Activated CD4-positive, alpha-beta T cell treated with anti-CD3 and anti-CD28 coated beads, Interleukin-2, Interleukin-4, amounts not matched to agents 100 ng/mL and 50 ng/mL, durations not matched to agents 16 hours and 8 hours (primary cell): ENCODE measurements at regions not wholly inside any gene's neighbourhood (a gene's known extent, or its start where the extent isn't known, plus 50 kb on each side); places are given as distances from the start of the nearest gene placed in this dataset.

Experiments
- DNase-seq: peaks from one replicate; pipeline ENCODE4 v3.0.0-alpha.2; 2020; ENCODE audit warnings: low spot score

DNA sequence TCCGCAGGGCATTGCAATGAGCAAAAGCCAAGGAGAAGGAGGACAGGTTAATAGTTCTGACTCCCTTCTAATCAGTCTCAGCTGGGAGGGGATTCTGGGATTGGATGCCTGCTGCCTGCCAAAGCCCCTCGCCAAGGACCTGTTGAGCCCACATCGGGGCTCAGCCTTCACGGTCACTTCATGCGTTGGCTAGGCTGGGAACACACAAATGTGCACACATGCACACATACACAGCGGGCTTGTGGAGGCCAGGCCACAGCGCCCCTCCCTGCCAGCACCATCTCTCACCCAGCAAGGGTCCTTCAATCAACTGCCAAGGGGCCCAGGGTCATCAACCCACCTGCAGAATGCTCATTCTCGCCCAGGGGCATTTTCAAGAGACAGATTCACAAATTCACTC is 113.9 kb downstream of the C5orf15 start:
- DNase-seq = no peak

DNA sequence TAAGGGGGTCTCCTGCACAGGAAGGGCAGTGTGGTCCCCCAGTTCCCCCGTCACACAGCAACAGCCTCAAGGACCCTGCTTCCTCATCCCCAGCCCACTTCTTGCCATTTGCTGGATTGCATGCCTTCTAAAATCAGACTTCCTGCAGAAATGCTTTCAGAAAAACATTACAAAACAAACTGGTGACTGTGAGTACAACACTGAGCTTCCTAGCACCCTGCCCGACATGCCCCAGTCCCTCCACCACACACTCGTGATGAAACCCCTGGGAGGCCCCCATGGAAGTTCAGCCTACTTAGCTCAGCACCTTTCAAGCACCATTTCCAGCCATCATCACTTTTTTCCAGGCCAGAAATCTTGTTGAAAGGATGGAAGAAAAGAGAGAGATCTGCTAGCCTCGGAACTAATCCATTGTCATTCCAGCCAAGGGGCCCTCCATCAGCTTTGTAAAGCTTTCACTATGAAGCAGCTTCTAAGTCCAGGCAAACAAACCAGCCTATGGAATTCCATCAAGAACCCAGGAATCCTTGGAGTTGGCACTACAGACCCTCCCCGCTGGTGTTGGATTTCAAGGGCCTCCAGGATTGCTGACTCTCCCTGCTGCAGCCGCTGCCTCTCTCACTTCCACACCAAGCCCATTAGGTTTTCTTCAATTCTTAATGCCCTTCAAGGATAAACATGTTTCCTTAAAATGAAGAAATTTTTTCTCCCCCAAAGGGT is 114.6 kb downstream of the C5orf15 start:
- DNase-seq = no peak

DNA sequence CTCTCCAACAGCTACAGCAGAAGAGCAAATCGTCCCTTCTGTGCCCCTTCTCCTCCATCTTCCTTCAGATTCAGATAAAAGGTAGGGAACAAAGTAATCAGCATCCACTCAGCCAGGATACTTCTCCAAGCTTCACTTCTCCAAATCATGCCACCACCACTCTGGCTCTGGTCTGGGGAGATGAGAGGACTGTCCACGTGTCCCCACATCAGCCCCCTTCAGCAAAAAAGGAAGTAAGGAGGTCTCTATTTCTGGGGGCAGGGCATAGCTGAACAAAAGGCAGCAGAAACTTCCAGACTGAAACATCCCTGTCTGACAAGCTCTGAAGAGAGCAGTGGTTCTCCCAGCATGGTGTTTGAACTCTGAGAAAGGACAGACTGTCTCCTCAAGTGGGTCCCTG is 116.9 kb downstream of the C5orf15 start:
- DNase-seq = no peak

DNA sequence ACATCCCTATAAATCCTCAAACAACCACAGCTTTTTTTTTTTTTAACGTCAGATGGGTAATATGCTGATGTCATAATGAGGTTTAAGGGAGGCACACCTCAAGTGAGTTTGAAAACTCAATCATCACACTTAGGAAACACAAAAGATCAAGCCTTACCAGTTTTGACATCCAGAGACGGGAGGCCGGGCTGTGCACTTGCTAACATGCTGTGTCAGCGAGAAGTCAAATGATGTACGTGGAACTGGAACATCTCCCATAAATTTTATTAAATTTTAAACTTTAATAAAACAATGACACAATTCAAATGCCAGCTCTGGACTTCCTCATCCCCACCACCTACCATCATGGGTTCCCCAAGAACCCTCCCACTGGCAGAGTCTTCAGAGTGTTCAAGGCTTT is 117.6 kb downstream of the C5orf15 start:
- DNase-seq = no peak

DNA sequence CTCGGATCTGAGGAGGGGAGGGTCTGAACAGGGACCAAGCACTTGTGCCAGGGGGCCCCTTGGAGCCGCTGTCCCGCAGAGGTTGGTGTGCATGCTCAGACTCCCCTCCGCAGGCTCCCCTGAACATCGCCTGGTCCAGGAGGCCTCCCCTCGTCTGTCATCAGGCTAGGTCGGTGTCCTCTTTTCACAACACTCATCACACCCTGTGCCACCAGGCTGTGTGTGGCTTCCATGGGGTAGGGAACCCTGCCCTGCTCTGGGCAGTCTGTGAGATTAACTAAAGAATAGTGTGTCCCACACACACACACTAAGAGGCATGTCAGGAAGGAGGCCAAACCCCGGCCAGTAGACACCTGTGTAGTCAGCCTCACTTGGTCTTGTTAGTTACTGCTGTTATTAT is 119.3 kb downstream of the C5orf15 start:
- DNase-seq = no peak

DNA sequence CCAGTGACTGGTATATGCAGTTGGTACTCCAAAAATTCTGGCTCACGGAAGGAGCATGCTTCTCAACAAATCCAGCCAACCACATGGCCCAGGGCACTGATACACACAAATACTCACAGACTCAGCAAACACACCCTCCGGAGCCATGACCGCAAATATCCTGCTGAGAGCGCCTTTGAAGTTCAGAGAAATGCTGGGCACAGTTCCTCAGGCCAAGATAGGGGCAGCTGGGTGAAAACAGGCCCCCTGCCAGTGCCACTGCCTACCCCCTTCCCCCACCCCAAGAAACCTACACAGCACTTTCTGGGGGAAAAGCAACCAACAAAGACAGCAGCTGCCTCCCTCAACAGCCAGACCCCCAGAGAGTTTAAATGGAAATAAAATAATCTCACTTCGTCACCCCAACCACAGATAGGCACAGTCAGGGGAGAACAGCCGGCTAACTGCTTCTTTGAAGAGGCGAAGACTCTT is 120.0 kb downstream of the C5orf15 start:
- no peak for DNase-seq

DNA sequence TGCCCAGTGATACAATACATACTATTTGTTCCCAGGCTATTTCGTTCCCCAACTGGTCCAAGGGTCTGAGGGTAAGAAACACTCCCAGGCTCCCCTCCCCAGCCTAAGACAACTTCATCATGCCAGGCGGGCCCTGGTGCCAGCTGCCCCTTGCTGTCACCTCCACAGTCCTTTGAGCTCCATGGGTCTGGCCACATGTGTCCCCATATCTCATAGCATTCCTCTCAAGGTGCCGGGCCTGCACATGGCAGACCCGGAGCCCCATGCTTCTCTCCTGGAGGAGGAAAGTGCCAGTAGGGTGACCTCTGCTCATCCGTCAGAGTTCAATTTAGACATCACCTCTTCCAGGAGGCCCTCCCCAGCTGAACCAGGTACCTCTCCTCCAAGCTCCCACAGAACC is 120.5 kb downstream of the C5orf15 start:
- DNase-seq = no peak

DNA sequence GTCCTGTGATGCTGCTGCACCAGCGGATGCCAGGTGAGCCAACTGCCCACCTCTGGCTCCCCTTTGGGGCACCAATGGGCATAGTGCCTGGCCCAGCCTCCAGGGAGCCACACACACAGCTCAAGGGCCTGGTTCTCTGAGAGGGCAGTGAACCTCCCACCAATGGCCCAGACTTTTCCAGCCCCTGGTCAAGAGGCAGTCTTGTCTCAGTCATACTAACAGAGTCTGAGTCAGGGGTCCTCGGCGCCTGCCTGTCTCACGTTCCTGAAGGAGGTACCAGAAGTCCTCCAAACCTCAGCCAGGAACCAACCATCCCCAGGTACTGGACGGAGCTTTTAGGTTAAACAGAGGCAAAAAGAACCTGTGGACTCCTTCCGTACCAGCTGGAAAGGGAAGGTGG is 121.1 kb downstream of the C5orf15 start:
- no peak for DNase-seq

DNA sequence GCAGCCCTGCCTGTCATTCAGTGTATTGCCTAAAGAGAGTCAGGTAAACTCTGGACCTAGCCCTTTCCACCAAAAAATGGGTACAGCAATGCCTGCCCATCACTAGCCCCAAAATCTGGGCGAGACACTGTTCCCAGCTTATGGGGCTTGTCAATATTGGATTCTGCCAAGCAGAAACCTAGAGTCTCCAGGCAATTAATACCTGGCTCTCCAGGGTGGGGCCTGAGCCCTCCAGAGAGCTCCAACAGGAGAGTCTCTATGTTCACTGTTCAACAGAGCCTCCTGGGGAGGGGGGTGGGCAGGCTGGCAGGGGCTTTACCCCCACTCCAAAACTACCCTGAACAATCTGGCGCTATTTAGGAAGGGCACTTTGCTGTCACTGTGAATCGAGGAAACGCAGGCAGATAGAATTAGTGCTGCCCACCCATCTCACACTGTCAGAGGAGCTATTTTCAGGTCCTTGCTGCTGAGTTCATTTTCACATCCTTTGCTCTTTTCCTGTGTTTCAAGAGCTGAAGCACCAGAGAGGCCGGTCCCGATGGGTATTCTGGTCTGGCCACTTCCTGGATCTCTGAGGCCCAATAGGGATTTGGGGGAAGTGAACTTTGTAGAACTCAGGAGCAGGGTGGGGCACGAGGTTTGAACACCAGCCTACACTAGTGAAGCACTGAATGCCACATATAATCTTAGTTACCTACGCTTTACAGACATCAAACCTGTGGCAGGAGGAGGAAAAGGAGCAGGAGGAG is 121.8 kb downstream of the C5orf15 start:
- DNase-seq = no peak

DNA sequence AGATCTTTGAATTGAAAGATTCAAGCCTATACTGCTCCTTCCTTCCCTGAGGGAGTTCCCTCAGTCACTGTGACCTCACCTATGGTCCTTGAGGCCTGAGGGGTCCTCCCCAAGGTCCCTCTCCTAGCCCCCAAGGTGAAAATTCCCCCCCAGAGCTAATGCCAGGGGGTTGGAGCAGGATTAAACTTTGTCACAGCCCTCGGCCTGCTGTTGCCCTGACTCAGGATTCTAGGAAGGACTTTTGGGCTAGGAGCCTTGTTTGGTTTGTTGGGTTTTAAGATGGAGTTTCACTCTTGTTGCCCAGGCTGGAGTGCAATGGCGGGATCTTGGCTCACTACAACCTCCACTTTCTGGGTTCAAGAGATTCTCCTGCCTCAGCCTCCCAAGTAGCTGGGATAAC is 123.2 kb downstream of the C5orf15 start:
- no peak for DNase-seq

DNA sequence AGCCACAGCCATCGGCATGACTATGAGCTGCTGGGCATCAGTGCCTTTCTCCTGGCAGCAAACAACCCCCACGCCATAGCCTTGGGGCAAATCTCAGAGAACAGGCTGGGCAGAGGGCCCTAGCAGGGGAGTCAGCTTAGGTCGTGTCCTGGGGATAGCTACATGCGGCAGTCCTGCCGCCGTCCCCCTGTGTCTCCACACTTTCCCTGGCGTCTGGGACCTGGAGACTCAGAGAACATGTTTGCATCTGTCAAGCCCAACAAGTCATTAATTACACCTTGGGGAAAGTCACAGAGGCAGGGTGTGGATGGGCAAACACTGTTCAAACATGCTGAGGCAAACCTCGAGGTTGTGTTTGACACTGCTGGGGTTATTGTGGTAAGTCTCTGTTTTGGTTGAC is 123.6 kb downstream of the C5orf15 start:
- DNase-seq = no peak

DNA sequence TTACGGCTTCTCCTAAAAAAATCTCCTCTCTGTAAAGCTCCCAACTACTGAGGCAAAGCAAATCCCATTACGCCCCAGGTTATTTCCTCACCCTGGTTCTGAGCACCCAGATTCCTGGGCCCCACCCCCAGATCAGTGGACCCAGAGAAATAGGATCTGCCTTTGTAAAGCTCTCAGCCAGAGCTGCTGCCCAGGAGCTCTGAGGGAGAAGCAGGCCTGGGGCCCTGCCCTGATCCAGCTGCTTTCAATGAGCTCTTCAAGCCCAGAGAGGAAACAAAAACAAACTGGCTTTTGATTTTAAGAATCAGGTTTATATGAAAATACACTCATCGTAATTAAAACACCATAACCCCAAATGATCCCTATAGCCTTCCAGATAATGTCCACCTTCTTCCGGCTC is 124.5 kb downstream of the C5orf15 start:
- DNase-seq = no peak

DNA sequence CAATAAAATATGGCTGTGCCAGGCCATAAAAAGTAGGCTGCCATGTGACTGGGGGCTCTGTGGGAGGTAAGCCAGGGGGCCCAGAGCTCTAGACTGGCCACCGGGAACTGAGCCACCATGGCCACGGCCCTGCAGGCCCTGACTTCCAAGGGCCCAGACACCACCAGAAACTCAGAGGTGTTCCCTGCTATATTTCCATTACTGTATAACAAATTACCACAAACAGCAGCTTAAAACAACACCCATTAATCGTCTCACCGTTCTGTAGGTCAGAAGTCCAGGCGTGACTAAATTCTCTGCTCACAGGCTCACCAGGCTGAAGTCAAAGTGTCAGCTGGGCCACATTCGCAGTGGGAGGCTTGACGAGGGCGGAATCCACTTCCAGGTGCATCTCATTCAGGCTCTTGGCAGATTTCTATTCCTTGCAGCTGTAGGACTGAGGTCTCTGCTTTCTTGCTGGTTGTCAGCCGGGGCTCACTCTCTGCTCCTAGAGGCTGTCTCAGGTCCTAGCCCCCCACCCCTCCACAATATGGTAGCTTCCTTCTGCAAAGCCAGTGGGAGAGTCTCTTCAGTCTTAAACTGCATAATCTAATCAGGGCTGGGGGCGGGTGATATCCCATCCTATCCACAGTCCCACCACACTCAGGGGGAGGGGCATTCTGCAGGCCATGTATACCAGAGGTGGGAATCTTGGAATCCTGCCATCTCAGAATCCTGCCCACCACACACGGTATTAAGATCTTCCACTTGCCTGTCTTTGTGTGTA is 125.4 kb downstream of the C5orf15 start:
- DNase-seq = no peak

DNA sequence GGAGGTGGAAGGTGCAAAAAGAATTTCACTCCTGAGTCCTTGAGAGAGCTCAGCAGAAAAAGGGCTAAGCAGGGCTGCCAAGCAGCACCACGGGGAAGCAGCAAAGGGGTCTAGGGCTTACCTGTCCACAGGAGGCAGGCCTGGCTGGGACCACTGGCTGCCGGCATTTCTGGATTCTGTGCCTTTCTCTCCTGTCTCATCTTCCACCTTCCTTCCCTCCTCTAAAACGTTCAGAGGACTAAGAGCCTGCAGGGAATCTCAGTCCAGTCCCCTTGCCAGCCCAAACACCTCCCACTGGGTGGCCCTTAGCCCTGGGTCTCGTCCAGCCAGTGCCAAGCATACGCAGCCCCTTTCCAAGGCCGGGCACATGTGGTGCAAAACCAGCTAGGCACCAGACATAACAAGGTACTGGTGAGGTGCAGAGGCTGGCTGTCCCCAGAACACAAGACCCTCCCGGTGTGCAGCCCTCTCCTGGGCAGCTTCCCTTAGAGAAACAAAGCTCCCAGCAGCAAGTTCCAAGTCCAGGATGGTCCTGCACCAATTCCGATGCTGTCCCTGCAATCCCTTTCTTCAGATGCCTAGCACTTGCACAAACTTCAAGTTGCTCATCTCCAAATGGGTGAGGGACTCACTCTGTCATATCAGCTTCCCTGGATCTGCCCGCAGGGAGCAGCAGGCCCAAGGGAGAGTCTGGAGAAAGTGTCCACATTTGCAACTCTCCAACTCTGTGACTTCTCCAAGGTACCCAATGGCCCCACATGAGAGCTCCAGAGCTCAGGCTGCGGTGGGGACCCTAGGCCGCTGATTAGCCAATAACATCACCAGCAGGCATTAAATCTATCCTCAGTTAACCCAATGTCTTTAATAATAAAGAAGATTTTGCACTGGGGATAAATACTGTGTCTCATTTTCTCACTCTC is 126.3 kb downstream of the C5orf15 start:
- DNase-seq = no peak

DNA sequence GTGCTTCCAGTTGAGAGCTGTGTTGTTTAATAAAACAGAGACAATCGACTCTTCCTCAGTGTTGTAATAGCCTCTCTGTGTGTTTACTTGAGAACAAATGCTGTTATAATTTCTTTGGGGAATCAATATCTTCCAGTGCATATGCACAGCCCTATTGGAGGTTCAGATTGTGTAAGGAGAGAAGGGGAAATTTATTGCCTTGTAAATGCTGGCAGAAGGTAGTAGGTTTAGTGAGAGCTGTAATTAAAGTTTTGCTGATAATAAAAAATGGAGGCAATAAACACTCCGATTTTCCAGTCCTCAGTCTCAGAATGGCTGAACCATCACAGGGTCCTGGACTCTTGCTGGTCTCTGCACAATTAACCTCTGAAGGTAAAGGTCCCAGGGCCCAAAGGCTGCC is 128.3 kb downstream of the C5orf15 start:
- DNase-seq = no peak

DNA sequence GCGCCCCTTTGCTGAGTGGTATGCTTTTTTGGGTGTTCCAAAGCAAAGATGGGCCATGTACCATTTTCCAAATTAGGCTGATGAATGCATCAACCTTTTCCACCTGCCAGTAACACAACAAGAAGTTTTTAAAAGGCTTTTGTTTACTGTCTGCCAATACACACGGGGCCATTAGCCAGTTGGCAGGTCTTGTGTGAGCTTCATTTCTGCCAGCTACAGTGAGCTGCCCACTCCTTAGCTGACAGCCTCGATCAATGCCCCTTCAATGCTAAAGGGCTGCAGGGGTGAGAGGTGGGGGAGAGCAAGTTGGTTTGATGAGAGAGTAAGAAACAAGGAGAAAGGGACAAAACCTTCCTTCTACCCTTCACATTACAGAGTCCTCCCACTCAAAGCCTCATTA is 128.7 kb downstream of the C5orf15 start:
- no peak for DNase-seq

DNA sequence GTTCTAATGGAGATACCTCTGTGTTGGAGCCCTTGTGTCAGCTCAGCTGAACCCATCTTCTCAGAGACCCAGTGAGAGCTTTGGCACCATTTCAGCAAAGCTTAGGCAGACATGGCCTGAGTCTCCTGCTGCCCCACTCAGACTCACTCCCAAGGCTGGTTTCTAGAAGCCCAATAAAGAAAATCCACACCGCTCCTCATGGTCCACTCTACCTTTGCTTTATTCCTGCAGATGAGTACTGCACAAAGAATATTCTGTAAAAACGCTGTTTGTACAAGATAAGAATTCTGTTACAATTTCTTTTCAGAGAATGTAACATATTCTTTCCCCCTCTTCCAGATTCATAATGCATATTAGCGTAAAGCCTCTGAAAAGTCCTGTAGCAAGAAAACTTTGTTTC is 129.3 kb downstream of the C5orf15 start:
- DNase-seq = no peak

DNA sequence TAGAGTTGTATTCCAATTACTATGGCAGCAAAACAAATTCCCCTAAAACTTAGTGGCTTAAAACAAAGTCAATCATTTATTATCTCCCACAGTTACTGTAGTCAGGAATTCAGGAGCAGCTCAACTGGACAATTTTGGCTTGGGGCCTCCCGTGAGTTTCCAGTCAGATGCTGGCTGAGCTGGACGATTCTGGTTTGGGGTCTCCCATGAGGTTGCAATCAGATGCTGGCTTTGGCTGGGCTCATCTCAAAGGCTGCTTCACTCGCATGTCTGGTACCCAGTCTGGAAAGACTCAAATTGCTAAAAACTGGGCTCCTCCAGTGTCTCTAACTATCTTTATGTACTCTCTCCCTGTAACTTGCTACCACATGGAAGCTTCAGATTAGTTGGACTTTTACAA is 130.1 kb downstream of the C5orf15 start:
- DNase-seq = no peak

DNA sequence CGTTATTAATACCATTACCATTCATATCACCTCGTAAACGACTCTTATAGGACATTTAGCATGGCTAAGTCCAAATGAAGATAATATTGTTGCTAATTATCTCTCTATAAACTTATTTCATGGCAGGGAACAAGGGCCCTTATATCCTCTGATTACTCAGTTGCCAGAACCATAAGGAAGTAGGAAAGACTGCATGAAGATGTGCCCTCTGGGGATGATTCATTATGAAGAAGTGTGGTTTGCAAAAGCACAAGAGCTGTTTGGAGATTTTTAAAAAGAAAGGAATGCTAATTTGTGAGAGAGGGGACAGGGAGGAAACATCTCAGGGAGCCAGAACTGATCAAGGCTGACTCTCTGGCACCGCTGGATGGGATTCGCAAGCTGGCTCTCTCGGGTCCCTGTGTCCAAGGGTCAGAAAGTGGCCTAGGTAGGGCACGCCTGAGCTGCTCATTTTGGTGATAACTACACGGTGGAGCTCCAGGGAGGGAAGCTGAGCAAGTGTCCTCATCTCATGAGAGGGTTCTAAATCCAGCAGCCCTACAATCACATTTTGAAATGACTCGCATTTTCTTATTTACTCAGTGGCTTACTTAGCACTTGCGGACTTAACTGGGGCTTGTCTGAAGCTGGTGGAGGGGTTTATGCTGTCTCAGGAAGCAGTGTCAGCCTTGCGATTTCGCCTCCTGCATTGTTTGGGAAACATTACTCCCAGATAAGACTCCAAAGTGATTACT is 136.8 kb downstream of the C5orf15 start:
- DNase-seq = no peak

DNA sequence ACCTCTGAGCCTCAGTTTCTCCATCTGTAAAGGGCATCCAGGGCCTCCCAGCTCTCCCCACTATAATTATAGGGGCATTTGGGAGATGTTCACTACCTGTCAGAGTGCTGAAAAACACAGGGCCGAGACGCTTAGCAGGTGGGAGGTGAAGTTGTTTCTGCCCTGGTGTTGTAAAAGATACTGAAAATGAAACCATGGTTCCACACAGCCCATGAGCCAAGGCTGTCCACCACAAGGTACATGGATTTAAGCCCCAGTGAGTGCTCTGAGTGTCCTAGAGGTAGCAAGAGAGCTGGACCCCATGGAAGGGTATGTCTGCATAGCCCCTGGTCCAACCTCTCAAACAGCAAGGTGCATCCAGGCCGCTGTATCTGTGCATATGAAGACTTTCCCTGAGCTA is 137.5 kb downstream of the C5orf15 start:
- no peak for DNase-seq

DNA sequence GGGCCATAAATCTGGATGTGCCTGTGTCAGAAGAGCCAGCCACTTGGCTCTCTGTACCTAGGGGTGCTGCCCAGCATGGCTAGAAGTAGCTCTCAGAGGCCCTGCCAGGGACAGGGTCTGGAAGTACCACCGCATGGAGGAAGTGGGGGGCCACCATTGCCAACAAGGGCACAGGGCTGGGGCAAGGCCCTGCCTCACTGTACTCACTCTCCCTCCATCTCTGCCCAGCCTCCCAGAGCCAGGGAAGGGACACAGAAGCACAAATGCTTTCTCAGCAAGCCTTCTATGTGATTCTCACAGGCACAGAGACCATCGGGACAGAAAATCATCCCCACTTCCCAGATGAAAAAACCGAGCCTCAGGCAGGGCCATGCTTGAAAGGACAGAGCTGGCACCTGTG is 138.1 kb downstream of the C5orf15 start:
- no peak for DNase-seq
